Colonic mucosa (tissue), 4 donors: ENCODE measurements at regions not wholly inside any gene's neighbourhood (a gene's known extent, or its start where the extent isn't known, plus 50 kb on each side); places are given as distances from the start of the nearest gene placed in this dataset.

ENCODE experiments used
- DNase-seq: peaks from one replicate; pipeline ENCODE4 v3.0.0-alpha.2; 2020
- H3K27ac ChIP-seq: fragments of 200-600 bp; one replicate; pipeline ENCODE4 v1.8.0; 2021
- H3K27me3 ChIP-seq: fragments of 200-600 bp; one replicate; pipeline ENCODE4 v1.8.0; 2021
- H3K36me3 ChIP-seq: fragments of 200-600 bp; one replicate; pipeline ENCODE4 v1.8.0; 2021
- H3K4me1 ChIP-seq: fragments of 200-600 bp; one replicate; pipeline ENCODE4 v1.8.0; 2021; ENCODE audit warnings: mild to moderate bottlenecking
- H3K4me3 ChIP-seq: fragments of 200-600 bp; one replicate; pipeline ENCODE4 v1.8.0; 2021
- H3K9ac ChIP-seq, 2 donors: one replicate each; pipeline ENCODE4 v1.7.0; 2013; ENCODE audit warnings: control low read depth in 2 of 2, low read depth in 2 of 2, low read length in 2 of 2
- H3K9me3 ChIP-seq: fragments of 200-600 bp; one replicate; pipeline ENCODE4 v1.8.0; 2021
- CTCF ChIP-seq: fragments of 200-600 bp; IDR thresholded peaks from one replicate; pipeline ENCODE4 v1.8.0; 2022; ENCODE audit warnings: antibody characterized with exemption, mild to moderate bottlenecking
- intact Hi-C: fragments of 100-400 bp; cut with DNase I; formaldehyde crosslinking; loops from one replicate; pipeline ENCODE4 v1.14.1; 2022
- donor health status: healthy.
- donor health status: DM: no; HTN: no; CAD: no.
- donor health status: DM: no; HTN: no; CAD: no.

GRCh38 chr11:93902921-93903320 lies 52.5 kb upstream of the VSTM5 start:
- DNase-seq = no peak
- Histone ChIP-seq H3K27me3 (no peaks in the 10 kb centered on the region), H3K9ac (no peak overlapping the region), H3K4me1 (no peaks in the 10 kb centered on the region), H3K4me3 (no peak overlapping the region), H3K36me3 (no peaks in the 10 kb centered on the region), H3K9me3 (no peaks in the 10 kb centered on the region), H3K27ac (no peak overlapping the region)
- intact Hi-C loops = no loop called here
- no peak for TF ChIP-seq CTCF

GRCh38 chr11:93903989-93904388 lies 53.6 kb upstream of the VSTM5 start:
- no peaks in the 10 kb centered on the region for H3K4me1 ChIP-seq
- no peaks in the 10 kb centered on the region for H3K36me3 ChIP-seq
- no peaks in the 10 kb centered on the region for H3K9me3 ChIP-seq
- no peak for DNase-seq
- no peak for TF ChIP-seq CTCF
- H3K27ac ChIP-seq = no peak overlapping the region
- intact Hi-C loops = no loop called here
- no peaks in the 10 kb centered on the region for H3K27me3 ChIP-seq
- no peak overlapping the region for H3K4me3 ChIP-seq
- H3K9ac ChIP-seq = no peak overlapping the region

DNA sequence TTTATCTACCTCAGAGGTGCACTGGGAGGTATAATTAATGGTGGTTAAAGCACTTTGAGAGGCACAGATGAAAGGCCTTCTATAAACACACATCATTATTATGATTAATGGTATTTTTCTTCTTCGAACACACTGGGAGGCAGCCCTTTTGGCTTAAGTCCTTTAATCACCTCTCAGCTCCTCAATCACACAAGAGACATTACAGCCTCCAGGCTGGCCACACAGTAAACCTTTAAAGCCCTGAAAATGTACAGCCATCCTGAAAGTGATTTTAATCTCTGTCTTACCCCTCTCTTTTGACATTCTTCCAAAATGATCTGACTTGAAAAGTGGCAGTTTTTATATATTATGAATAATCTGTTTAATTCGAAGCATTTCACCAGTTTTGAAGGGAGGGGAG lies 54.3 kb upstream of the VSTM5 start:
- no peaks in the 10 kb centered on the region for H3K27me3 ChIP-seq
- H3K4me3 ChIP-seq = no peak overlapping the region
- no peaks in the 10 kb centered on the region for H3K4me1 ChIP-seq
- no peak overlapping the region for H3K9ac ChIP-seq
- H3K9me3 ChIP-seq = no peaks in the 10 kb centered on the region
- no peaks in the 10 kb centered on the region for H3K36me3 ChIP-seq
- H3K27ac ChIP-seq = no peak overlapping the region
- no peak for DNase-seq
- TF ChIP-seq CTCF = no peak
- intact Hi-C loops = no loop called here

GRCh38 chr11:93905384-93905783 lies 55.0 kb upstream of the VSTM5 start:
- no peaks in the 10 kb centered on the region for H3K9me3 ChIP-seq
- TF ChIP-seq CTCF = no peak
- DNase-seq = no peak
- H3K9ac ChIP-seq = no peak overlapping the region
- H3K27ac ChIP-seq = no peak overlapping the region
- H3K36me3 ChIP-seq = no peaks in the 10 kb centered on the region
- no peaks in the 10 kb centered on the region for H3K27me3 ChIP-seq
- no peaks in the 10 kb centered on the region for H3K4me1 ChIP-seq
- intact Hi-C loops = no loop called here
- no peak overlapping the region for H3K4me3 ChIP-seq

GRCh38 chr11:93906486-93906885 lies 56.1 kb upstream of the VSTM5 start:
- intact Hi-C loops = no loop called here
- Histone ChIP-seq H3K4me1 (no peaks in the 10 kb centered on the region), H3K9me3 (no peaks in the 10 kb centered on the region), H3K9ac (no peak overlapping the region), H3K27me3 (no peaks in the 10 kb centered on the region), H3K4me3 (no peak overlapping the region), H3K27ac (no peak overlapping the region), H3K36me3 (no peaks in the 10 kb centered on the region)
- TF ChIP-seq CTCF = no peak
- no peak for DNase-seq

GRCh38 chr11:93907901-93908300 lies 57.5 kb upstream of the VSTM5 start:
- no peak overlapping the region for H3K27ac ChIP-seq
- H3K4me1 ChIP-seq = no peaks in the 10 kb centered on the region
- intact Hi-C loops = no loop called here
- no peaks in the 10 kb centered on the region for H3K36me3 ChIP-seq
- no peaks in the 10 kb centered on the region for H3K27me3 ChIP-seq
- no peak for DNase-seq
- H3K4me3 ChIP-seq = no peak overlapping the region
- no peaks in the 10 kb centered on the region for H3K9me3 ChIP-seq
- TF ChIP-seq CTCF = no peak
- no peak overlapping the region for H3K9ac ChIP-seq
